ENCODE measurements at regions not wholly inside any gene's neighbourhood (a gene's known extent, or its start where the extent isn't known, plus 50 kb on each side); places are given as distances from the start of the nearest gene placed in this dataset.
"Not testable (repeated sequence)": the region's sequence is repeated elsewhere in the genome, so short reads cannot be mapped to it uniquely, and the experiment has no call there.

- TF ChIP-seq EZH2 (IDR thresholded peaks at IDR 0.05; ENCODE audit: low read length, unreplicated experiment); CTCF (conservative IDR thresholded peaks at IDR 0.05; ENCODE audit: low read depth, low read length): not testable (repeated sequence)
These were observed 67.9 kb downstream of the MSX2 start for GRCh38 chr5:174792265-174792664.
